HG03571 (cell line): ENCODE measurements at regions not wholly inside any gene's neighbourhood (a gene's known extent, or its start where the extent isn't known, plus 50 kb on each side); places are given as distances from the start of the nearest gene placed in this dataset.

ENCODE experiments used
- ATAC-seq: cut with Tn5 transposase; IDR thresholded peaks from one replicate; pipeline ENCODE4 v1.9.1; 2021; ENCODE audit not compliant: unreplicated experiment

GRCh38 chr14:48914382-48914781, 671.8 kb downstream of the RPS29 start:
- ATAC-seq: no peak

DNA sequence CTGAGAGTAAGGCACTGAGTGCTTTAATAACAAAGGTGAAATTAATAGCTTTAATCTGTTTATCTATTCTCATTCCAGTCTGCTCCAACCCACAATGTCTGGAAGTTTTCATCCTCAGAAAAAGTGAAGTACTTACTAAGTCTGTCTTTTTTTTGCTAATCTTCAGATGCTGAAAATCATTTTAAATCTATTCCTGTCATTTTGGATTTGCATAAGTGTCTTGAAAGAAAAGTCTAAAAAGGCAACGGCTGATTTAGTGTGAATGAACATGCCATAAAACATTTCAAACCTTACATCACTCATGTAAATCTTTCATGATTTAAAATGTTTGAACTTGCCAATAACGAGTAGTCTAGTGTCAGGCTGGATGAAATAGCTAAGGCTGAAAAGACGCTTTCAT, 685.6 kb downstream of the RPS29 start:
- no peak for ATAC-seq

DNA sequence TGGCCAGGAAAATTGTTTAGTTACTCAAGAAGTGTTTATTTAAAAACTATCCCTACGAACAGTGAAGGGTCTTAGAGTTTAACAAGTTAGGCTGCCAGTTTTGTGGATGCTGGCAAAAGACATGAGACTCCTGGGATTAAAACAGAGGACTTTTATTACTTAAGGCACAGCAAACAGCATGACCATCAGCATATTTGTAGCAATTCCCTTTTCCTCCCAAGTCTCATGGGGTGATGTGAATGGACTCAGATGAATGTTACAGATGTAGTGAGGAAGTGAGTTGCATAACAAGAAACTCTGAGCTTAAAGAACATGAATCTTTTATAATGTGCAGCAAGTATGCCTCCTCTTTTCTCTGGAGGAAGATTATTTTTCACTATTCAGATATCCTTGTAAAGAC, 695.8 kb downstream of the RPS29 start:
- no peak for ATAC-seq

DNA sequence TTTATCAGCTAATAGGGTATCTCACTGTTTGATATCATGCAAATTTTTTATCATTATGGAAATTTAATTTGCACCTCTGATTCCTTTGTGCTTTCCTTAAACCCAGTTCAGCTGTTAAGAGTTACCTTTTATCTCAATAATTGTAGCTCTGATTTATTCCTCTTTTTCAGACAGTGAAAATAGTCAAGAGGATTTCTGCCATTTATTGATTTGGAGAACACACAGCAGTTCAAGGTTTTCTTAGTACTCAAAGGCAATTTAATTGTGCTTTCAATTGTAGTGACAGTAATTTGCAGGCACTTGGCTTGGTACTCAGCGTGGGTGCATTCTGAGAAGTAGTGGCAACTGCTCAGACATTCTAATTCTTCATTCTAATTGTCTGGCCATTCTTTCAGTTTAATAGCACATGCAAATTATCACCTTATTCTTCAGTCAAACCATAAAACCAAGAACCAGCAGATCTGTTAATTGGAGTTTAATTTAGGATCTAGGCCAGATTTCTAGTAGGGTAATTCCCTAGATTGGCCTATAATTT, 709.3 kb downstream of the RPS29 start:
- ATAC-seq: no peak

GRCh38 chr14:48874711-48875110, 711.5 kb downstream of the RPS29 start:
- ATAC-seq: no peak

DNA sequence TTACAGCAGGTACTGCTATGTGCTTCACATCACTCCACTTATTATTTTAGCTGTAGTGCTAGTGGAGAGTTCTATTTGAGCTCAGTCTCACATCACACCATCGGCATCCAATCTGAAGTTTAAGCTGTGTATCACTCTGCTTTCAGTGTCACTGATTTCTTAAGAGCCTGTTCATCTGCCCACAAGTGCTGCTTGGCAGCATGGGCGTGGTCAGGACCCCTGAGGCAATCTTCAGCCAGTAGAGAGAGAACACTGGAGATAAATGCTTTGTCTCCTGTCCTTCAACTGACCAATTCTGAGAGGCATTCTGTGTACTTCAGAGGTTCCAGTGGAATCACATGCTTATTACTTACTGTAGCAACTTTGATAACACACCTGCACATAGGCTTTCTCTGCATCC, 728.8 kb downstream of the RPS29 start:
- no peak for ATAC-seq

DNA sequence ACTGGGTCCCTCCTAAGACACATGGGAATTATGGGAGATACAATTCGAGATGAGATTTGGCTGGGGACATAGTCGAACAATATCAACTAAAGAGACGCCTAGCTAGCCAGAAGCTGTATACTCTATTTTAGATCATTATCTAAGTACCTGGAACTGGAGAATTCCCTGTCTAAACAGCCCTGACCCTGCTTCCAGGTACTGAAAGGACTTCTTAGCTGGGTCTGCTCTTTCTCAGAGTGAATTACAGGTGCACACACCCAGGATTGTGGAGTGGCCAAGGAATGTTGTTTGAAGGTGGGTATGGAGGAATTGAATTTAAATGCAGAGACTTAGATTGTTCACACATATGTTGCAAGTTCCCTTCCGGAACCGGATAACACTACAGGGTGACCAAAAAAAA, 733.0 kb downstream of the RPS29 start:
- ATAC-seq: no peak

GRCh38 chr14:48849741-48850322, 736.3 kb downstream of the RPS29 start:
- ATAC-seq: no peak

DNA sequence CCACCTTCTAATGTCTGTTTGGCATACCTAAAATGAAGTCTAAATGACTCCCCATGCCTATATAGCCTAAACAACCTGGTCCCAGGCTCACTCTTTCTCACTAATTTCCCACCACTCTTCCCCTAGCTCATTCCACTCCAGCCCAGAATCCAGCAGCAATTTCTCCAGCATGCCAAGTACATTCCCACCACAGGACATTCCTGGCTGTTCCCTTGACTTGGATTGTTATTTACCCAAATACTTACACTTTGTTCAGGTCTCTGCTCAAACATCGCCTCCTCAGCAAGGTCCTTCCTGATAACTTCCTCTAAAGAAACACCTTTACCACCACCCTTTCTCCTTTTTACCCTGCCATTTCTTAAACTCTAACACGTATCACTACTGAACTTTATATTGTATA, 743.4 kb downstream of the RPS29 start:
- no peak for ATAC-seq

DNA sequence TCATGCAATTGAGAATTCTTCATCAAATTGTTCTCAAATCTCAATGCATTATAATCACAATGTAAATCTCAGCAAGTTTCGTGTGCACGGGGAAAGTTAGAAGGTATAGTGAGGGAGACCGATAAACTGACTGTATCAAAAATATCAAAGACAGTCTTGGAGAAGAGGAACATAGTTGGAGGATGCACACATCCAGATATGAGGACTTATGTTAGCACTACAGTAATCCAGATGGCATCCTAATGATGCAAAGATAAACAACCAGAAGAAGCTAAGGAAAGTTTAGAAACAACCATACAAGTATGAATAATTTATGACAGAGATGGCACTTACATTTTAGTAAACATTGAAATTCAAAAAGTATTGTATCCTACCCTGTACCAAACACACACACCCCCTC, 760.1 kb downstream of the RPS29 start:
- ATAC-seq: no peak

DNA sequence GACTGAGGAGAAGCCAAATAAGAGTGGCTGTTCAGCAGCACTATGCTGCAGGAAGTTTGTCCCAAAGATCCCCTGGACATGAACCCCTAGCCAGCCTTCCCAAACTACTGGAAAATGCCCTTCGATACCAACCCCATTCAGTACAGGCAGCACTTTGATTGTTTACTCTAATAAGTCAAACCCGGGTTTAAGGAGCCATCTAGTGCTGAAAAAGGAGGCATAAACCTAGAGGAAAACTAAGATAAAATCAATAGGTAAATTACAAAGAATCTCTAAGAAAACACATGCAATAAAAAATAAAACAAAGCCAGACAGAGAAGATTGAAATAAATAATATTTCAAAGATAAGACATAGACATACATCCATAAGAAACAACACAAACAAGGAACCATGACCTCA, 771.6 kb downstream of the RPS29 start:
- ATAC-seq: no peak

GRCh38 chr14:48805315-48805714, 780.9 kb downstream of the RPS29 start:
- no peak for ATAC-seq

GRCh38 chr14:48792376-48793024, 793.7 kb downstream of the RPS29 start:
- no peak for ATAC-seq

GRCh38 chr14:48788771-48789170, 797.4 kb downstream of the RPS29 start:
- ATAC-seq: no peak

GRCh38 chr14:48786498-48786897, 799.7 kb downstream of the RPS29 start:
- ATAC-seq: no peak

DNA sequence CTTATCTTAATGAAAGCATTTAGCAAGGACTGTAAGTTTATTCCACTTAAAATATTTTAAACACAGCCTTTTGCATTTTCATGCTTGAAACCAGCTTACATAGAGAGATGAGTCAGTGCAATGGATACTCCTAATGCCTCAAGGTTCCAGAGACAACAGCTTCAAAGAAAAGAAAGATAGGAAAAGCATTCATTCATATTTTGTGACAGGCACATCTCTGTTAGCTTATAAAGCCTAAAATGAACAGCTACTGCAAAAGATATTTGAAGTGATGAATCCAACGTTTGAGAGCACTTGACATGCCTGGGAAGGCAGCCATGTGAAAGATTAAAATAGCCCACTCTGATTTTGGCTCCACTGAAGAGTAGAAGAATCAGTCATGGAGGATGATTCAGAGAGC, 814.5 kb downstream of the RPS29 start:
- ATAC-seq: no peak

DNA sequence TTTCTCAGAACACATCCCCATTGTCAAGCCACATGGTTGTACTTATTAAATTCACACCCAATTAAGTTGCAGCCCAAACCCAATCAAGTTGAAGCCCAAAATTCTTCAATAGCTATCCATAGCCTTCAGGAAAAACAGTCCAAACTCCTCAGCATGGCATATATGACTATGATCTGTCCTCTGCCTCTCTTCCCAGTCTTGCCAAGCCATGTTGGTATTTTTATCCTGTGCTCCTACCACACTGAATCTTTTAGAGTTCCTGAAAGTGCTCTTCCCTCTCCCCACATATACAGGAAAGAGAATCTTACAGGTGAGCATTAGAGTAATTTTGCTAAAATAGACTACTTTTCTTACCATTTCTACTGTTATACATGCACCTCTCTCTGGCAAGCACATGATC, 834.9 kb downstream of the RPS29 start:
- no peak for ATAC-seq

DNA sequence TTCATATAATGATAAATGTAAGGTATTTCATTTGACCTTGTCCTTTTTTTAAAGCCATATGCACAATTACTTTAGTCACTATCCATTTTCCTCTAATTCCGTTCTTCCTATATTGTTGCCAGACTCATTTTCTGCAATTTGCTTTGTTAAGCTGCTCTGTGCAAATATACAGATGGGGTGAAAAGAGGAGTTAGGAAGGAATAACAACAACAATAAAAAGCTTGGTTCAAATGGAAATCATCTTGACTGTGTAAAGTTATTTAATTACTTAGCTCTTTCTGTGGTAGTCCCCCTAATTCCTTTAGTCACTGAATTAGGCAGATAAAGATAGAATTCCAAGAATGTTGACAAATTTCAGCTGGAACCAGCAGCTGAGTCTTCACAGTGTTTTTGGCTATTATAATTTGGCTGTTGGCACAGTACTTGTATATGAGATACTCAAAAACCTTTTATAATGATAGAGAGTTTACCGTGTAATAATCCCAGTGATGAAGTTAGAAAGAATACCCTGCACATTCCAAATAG, 838.0 kb downstream of the RPS29 start:
- ATAC-seq: no peak

DNA sequence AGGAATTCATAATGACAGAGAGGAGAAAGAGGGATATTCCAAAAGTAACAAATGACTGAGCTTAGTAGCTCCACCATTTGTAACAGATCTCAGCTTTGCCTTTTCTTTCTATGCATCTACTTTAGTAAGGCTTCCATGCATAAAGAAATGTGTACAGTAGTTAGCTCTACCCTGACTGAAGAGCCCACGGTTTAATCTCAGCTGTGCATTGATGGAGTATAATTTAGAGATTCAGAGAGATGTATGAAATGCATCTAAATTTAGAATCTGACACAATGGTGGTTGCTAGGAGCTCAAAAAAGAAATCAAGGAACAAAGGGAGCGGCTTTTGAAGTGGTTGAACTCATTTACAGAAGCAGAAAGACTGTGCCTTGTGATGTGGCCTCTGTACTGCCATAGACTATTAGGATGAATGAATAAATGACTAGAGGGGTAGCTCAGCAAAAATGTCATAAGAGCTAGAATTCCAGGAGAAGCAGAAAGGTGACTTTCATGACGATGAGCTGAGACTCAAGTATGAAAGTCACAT, 838.6 kb downstream of the RPS29 start:
- ATAC-seq: no peak

DNA sequence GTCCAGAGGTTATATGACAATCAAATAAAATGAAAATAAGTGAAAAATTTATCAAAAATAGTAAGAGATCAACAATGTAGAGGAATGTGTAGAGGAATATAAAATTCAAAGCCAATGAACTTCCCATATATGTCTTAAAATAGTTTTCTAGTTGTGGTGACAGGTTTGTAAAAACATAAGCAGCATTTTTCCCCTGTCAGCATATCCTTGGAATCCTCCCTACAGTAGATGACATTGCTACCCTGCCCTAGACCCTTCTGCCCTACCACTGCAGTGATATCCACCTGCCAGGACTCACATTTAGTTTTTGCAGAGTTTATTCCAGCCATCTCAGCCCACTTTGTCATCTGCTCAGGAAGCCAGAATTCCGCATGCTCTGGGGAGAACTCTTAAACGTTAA, 842.0 kb downstream of the RPS29 start:
- no peak for ATAC-seq

DNA sequence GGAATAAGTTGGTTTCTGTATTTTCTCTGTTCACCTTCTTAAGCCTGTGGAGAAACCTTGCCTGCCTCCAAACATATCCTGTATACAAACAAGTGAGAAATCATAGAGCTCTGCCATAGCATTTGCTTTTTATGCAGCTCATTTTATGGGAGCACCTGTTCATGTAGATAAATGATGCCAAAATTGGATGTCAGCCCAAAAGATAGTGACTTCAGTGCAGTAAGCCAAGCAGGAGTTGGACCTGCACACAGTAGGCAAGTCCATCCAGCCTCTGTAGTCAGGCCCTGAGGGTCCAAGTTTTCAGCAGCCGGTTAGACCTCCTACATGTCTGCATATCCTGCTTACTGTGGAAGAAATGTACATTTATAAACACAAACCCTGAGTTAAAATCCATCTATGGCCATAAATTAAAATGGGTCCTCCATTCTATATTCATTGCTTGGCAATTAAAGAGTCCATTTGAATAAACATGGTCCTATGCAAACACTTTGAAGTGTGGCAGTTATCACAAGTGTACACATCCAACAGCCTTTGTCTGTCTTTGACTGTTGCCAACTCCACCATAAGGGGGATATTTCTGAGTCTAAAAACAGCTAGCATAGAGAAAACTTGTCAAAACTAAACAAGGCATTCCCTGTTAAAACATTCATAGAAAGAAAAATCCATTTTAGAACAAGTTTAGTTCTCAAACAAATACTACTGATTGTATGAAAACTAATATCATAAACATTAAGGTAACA, 847.8 kb downstream of the RPS29 start:
- ATAC-seq: no peak

- no peak for ATAC-seq
Observed at GRCh38 chr14:48735607-48736006, 850.6 kb downstream of the RPS29 start.
